Globus pallidus (tissue), 1 donor: ENCODE measurements at regions not wholly inside any gene's neighbourhood (a gene's known extent, or its start where the extent isn't known, plus 50 kb on each side); places are given as distances from the start of the nearest gene placed in this dataset.
A peak's percentile ranks its signal among the peaks of the same experiment; 100 is the strongest.

Source experiments
- DNase-seq: peaks from one replicate; pipeline ENCODE4 v3.0.0-alpha.2; 2015; ENCODE audit warnings: low spot score

- DNase-seq, result no peak
These were observed 76.9 kb upstream of the ANK3 start for GRCh38 chr10:60466267-60467201.

- no peak for DNase-seq
These were observed 76.1 kb upstream of the ANK3 start for GRCh38 chr10:60465801-60466200.

GRCh38 chr10:60464659-60465058 is 75.0 kb upstream of the ANK3 start:
- DNase-seq, result no peak

GRCh38 chr10:60463746-60464145 is 74.1 kb upstream of the ANK3 start:
- no peak for DNase-seq

- DNase-seq, result no peak
These were observed 72.0 kb upstream of the ANK3 start for GRCh38 chr10:60461688-60462087.

- no peak for DNase-seq
These were observed 70.2 kb upstream of the ANK3 start for GRCh38 chr10:60459701-60460457.

- no peak for DNase-seq
These were observed 66.4 kb upstream of the ANK3 start for GRCh38 chr10:60456053-60456452.

GRCh38 chr10:60454336-60454735 is 64.7 kb upstream of the ANK3 start:
- DNase-seq, result no peak

- no peak for DNase-seq
These were observed 63.4 kb upstream of the ANK3 start for GRCh38 chr10:60453036-60453435.

GRCh38 chr10:60450291-60450690 is 60.6 kb upstream of the ANK3 start:
- no peak for DNase-seq

GRCh38 chr10:60448246-60448645 is 58.6 kb upstream of the ANK3 start:
- no peak for DNase-seq

- no peak for DNase-seq
These were observed 57.2 kb upstream of the ANK3 start for GRCh38 chr10:60446851-60447250.

- DNase-seq, result no peak
These were observed 56.6 kb upstream of the ANK3 start for GRCh38 chr10:60446070-60446833.

- DNase-seq, result peak; percentile 70
These were observed 54.9 kb upstream of the ANK3 start for GRCh38 chr10:60444494-60445064.

GRCh38 chr10:60443346-60443745 is 53.7 kb upstream of the ANK3 start:
- no peak for DNase-seq

GRCh38 chr10:60441515-60441914 is 51.8 kb upstream of the ANK3 start:
- no peak for DNase-seq

- no peak for DNase-seq
These were observed 50.0 kb upstream of the ANK3 start for GRCh38 chr10:60439641-60440040.
